GM23248 (cell line): ENCODE measurements at regions not wholly inside any gene's neighbourhood (a gene's known extent, or its start where the extent isn't known, plus 50 kb on each side); places are given as distances from the start of the nearest gene placed in this dataset.

Experiments used
- EZH2 ChIP-seq: fragments of 200-600 bp; sonication (generic); IDR thresholded peaks from 2 replicates; pipeline ENCODE4 v1.6.1; 2018; ENCODE audit warnings: antibody characterized with exemption, mild to moderate bottlenecking; ENCODE audit not compliant: insufficient read depth, poor library complexity, severe bottlenecking
- EZH2phosphoT487 ChIP-seq: fragments of 200-600 bp; sonication (generic); IDR thresholded peaks from 2 replicates; pipeline ENCODE4 v1.6.1; 2018; ENCODE audit warnings: antibody characterized with exemption, moderate library complexity, mild to moderate bottlenecking, low read depth; ENCODE audit not compliant: insufficient read depth

GRCh38 chr4:117311215-117311614, 225.8 kb upstream of the TRAM1L1 start:
- TF ChIP-seq EZH2phosphoT487, result no peak
- no peak for TF ChIP-seq EZH2
